Pancreas (tissue), 10 donors: ENCODE measurements at regions not wholly inside any gene's neighbourhood (a gene's known extent, or its start where the extent isn't known, plus 50 kb on each side); places are given as distances from the start of the nearest gene placed in this dataset.
A peak's percentile ranks its signal among the peaks of the same experiment; 100 is the strongest.
"Not testable (repeated sequence)": the region's sequence is repeated elsewhere in the genome, so short reads cannot be mapped to it uniquely, and the experiment has no call there.

ENCODE experiments used
- ATAC-seq, 4 donors: fragments of 200-7000 bp; cut with Tn5 transposase; one replicate each; pipeline versions ENCODE4 v1.8.0 to v1.9.1; 2020; ENCODE audit warnings: mild to moderate bottlenecking in 4 of 4, moderate library complexity in 4 of 4
- DNase-seq, 6 donors: peaks; one replicate each; pipeline ENCODE4 v3.0.0-alpha.2; 2020
- FAIRE-seq: peaks from 2 replicates; lab custom pipeline; 2012; peaks lifted over from hg19 to GRCh38; lab: Jason Lieb, UNC
- H3K27ac ChIP-seq, 4 donors: fragments of 200-600 bp; sonication (generic); 1 replicate in 3 of 4; 2 replicates in 1 of 4; pipeline versions ENCODE4 v1.5.0 to v1.8.0; 2020
- H3K27me3 ChIP-seq, 4 donors: fragments of 200-600 bp; one replicate each; pipeline ENCODE4 v1.8.0; 2021
- H3K36me3 ChIP-seq, 3 donors: fragments of 200-600 bp; sonication (generic) in 1 of 3; one replicate each; pipeline versions ENCODE4 v1.5.0 to v1.8.0; 2020 to 2021
- H3K4me1 ChIP-seq, 3 donors: fragments of 200-600 bp; one replicate each; pipeline ENCODE4 v1.8.0; 2021
- H3K4me3 ChIP-seq, 4 donors: fragments of 200-600 bp; sonication (generic) in 2 of 4; one replicate each; pipeline versions ENCODE4 v1.5.0 to v1.8.0; 2020 to 2021
- H3K9me3 ChIP-seq, 4 donors: fragments of 200-600 bp; one replicate each; pipeline ENCODE4 v1.8.0; 2021
- WGBS, 2 donors: extraction: QIAGEN DNeasy Blood & Tissue Kit; methylation state at CpG; one replicate each; pipeline ENCODE4 v1.1.7; 2013; 5-methylcytosine and 5-hydroxymethylcytosine counted together
- intact Hi-C, 3 donors: fragments of 100-400 bp; cut with DNase I; formaldehyde crosslinking; loops; one replicate each; pipeline versions ENCODE4 v1.11.1 to v1.14.2; 2022
- TF ChIP-seq, protein P1 (sequence below), 4 donors: fragments of 200-600 bp; sonication (generic) in 3 of 4; IDR thresholded peaks; one replicate each; pipeline versions ENCODE4 v1.5.0 to v1.8.0; 2021; ENCODE audit warnings: antibody characterized with exemption in 4 of 4
- donor health status: healthy with polysubstance abuse.
- donor health status: DM: no; HTN: no; CAD: no; lungs with moderate emphysema.
- donor health status: DM: no; HTN: no; CAD: no.
- donor health status: control.
- donor health status: control.
- donor health status: Bipolar disorder and iron deficiency.
- donor health status: DM: yes; HTN: yes; CAD: no.
- donor health status: DM: no; HTN: no; CAD: no.
- donor health status: DM: no; HTN: no; CAD: no.
- donor health status: DM: yes; HTN: yes; CAD: no.

DNA sequence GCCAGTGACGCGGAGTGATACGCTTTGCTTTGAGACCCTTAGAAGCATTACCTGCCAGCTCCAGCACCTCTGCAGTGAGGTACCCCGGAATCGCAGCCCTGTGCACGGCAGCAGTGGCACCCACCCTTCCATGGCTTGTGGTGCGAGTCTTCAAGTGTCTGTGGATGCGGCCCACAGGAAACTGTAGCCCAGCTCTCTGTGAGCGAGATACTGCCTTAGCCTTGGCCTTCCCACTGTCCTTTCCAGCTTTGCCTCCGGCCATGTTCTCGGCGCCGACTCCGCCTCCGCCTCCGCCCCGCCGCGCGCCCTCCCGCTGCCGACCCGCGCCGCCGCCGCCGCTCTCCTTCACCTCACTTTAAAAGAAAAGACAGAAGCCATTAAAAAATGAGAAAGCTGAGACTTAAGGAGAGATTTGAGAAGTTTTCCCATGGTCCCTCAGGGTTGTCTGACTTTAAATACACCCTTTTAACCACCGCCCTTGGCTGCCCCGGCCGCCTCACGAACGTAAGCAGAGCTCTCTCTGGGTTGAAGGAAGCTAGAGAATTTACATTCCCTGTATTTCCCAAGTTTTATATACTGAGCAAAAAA, 78.5 kb upstream of the FAM174B start:
- WGBS, 2 donors = 2 to 3% methylated on average over 32 to 33 of the region's 33 CpGs
- TF ChIP-seq, protein P1, sequence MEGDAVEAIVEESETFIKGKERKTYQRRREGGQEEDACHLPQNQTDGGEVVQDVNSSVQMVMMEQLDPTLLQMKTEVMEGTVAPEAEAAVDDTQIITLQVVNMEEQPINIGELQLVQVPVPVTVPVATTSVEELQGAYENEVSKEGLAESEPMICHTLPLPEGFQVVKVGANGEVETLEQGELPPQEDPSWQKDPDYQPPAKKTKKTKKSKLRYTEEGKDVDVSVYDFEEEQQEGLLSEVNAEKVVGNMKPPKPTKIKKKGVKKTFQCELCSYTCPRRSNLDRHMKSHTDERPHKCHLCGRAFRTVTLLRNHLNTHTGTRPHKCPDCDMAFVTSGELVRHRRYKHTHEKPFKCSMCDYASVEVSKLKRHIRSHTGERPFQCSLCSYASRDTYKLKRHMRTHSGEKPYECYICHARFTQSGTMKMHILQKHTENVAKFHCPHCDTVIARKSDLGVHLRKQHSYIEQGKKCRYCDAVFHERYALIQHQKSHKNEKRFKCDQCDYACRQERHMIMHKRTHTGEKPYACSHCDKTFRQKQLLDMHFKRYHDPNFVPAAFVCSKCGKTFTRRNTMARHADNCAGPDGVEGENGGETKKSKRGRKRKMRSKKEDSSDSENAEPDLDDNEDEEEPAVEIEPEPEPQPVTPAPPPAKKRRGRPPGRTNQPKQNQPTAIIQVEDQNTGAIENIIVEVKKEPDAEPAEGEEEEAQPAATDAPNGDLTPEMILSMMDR (IDR thresholded peaks at IDR 0.05) = no peak
- Histone ChIP-seq H3K27ac (peak overlapping the region; percentile 20 to 79 (median 65)), H3K27me3 (no peaks in the 10 kb centered on the region), H3K4me3 (peak overlapping the region; percentile 11 to 50 (median 18)), H3K4me1 (no peaks in the 10 kb centered on the region), H3K36me3 (no peaks in the 10 kb centered on the region), H3K9me3 (no peaks in the 10 kb centered on the region)
- FAIRE-seq (no peak), ATAC-seq (peak; percentile 88 to 91 (median 90)), DNase-seq (peak in 2 of 6 donors; percentile 22 to 76)
- intact Hi-C loops = no loop called here

DNA sequence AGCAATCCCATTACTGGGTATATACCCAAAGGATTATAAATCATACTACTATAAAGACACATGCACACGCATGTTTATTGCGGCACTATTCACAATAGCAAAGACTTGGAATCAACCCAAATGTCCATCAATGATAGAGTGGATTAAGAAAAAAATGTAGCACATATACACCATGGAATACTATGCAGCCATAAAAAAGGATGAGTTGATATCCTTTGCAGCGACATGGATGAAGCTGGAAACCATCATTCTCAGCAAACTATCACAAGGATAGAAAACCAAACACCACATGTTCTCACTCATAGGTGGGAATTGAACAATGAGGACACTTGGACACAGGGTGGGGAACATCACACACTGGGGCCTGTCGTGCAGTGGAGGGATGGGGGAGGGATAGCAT, 83.7 kb upstream of the FAM174B start:
- FAIRE-seq, H3K27me3 ChIP-seq, intact Hi-C loops, DNase-seq, H3K36me3 ChIP-seq, H3K4me1 ChIP-seq, H3K9me3 ChIP-seq, H3K4me3 ChIP-seq, ATAC-seq, H3K27ac ChIP-seq: not testable (repeated sequence)
- WGBS, 2 donors = 96 to 100% methylated on average over 4 of the region's 4 CpGs

DNA sequence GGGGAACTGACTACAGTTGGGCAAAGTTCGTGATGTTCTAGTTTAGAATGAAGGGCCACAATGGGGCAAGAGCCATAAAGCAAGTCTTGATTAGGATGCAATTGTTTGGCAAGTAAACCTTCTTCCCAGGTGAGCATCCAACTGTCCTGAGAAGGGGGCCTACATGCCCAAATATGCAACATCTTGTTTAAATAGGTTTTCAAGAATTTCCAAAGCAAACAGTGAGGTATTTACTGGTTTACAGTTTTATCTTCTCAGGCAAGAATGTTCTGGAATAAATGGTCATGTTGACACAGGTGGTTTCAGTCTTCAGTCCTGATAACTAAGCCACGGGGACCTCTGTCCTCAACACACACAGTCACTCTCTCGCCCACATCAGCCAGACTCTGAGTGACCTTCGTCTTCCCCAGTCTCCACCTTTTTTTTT, 90.3 kb upstream of the FAM174B start:
- TF ChIP-seq, protein P1 (IDR thresholded peaks at IDR 0.05) = no peak
- Histone ChIP-seq H3K27ac (no peak overlapping the region), H3K9me3 (no peaks in the 10 kb centered on the region), H3K27me3 (no peaks in the 10 kb centered on the region), H3K4me1 (no peaks in the 10 kb centered on the region), H3K36me3 (no peaks in the 10 kb centered on the region), H3K4me3 (no peak overlapping the region)
- intact Hi-C loops = no loop called here
- FAIRE-seq (no peak), DNase-seq (peak in 2 of 6 donors; percentile 30 to 46), ATAC-seq (peak; percentile 72 to 93 (median 86))
- WGBS, 2 donors = 29 to 40% methylated on average over 4 of the region's 4 CpGs

DNA sequence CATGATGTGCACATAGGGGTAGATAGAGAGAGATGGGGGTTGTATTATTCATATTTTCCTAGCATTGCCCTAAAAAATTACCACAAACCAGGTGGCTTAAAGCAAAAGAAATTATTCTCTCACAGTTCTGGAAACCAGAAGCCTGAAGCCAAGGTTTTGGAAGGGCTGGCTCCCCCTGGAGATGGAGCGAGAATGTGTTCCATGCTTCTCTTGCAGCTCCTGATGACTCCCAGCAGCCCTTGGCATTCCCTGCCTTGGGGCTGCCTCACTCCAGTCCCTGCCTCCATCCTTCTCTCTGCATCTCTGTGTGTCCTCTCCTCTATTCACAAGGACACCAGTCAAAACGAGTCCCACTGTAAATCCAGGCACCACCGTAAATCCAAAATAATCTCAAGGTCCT, 91.5 kb upstream of the FAM174B start:
- TF ChIP-seq, protein P1 (IDR thresholded peaks at IDR 0.05) = no peak
- Histone ChIP-seq H3K36me3 (no peaks in the 10 kb centered on the region), H3K27me3 (no peaks in the 10 kb centered on the region), H3K9me3 (no peaks in the 10 kb centered on the region), H3K4me1 (peaks cover 0 to 5% (median 3%) of the 10 kb centered on the region in 3 donors), H3K4me3 (no peak overlapping the region), H3K27ac (no peak overlapping the region)
- WGBS, 2 donors = 91 to 93% methylated on average over 3 of the region's 3 CpGs
- intact Hi-C loops = no loop called here
- ATAC-seq (no peak), FAIRE-seq (no peak), DNase-seq (no peak)

DNA sequence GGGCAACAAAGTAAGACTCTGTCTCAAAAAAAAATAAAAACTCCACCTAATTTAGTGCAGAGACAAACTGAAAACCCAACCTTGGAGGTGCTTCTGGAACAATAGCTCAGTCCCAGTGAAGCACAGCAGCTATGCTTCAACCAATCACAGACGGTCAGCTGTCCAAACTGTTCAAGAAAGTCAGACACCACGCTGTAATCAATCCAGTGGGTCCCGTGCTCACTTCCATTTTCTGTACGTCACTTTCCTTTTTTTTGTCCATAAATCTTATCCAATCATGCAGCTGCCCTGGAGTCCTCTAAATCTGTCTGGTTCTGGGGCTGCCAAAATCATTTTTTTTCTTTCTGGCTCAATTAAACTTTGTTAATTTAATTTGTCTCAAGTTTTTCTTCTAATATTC, 93.6 kb upstream of the FAM174B start:
- no peaks in the 10 kb centered on the region for H3K36me3 ChIP-seq
- no peak for FAIRE-seq
- no peak overlapping the region for H3K4me3 ChIP-seq
- no peak for DNase-seq
- no peaks in the 10 kb centered on the region for H3K9me3 ChIP-seq
- no peaks in the 10 kb centered on the region for H3K27me3 ChIP-seq
- WGBS, 2 donors = 73 to 82% methylated on average over 4 of the region's 4 CpGs
- no peak overlapping the region for H3K27ac ChIP-seq
- no peak for ATAC-seq
- peaks cover 0 to 8% (median 3%) of the 10 kb centered on the region in 3 donors for H3K4me1 ChIP-seq
- TF ChIP-seq, protein P1 (IDR thresholded peaks at IDR 0.05) = no peak
- intact Hi-C loops = no loop called here
